DMS 273 (cell line): ENCODE measurements at regions not wholly inside any gene's neighbourhood (a gene's known extent, or its start where the extent isn't known, plus 50 kb on each side); places are given as distances from the start of the nearest gene placed in this dataset.

ENCODE experiments used
- DNase-seq: peaks from one replicate; lab custom pipeline; 2025; ENCODE audit not compliant: unreplicated experiment; lab: John Stamatoyannopoulos, UW

DNA sequence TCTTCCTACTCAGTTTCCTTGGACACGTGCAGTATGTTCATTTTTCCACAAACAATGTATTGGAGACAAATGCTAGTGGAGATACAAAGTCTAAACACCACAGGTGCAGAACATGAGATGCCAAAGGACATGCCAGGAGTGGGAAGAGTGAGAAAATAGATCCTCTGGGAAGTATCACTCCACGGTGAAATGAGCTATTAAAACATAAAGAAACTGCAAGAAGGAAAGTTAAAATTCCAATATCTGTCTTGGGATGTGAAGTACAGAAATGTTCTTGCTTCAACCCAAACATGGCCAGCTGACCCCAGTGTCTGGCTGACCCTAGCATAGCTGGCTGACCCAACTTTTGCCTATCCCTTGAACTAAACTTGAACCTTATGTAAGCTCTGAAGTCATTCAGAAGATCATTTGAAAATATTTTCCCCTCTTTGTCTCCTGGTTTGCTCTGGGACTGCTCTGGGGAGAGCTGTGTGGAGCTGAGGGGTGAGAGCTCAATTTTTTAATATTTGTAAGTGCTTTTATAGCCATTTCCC lies 59.5 kb downstream of the FZD1 start:
- DNase-seq, result no peak

DNA sequence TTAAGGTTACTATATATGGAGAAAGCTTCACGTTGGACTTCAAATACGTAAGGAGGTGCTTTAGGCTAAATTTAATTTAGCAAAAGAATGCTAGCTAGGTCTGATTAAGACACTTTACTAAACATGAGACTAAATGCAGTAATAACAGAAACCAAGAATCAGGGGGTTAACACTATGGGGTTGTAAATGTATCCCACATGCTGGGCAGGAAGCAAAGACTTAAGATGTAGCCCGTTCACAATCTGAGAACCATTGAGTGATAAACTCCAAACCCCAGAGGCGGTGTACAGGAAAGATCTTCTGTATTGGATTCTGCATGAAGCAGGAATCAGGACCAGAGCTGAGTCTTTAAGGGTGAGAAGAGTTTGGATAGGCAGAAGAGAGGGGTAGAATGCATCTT lies 60.4 kb downstream of the FZD1 start:
- DNase-seq, result no peak

DNA sequence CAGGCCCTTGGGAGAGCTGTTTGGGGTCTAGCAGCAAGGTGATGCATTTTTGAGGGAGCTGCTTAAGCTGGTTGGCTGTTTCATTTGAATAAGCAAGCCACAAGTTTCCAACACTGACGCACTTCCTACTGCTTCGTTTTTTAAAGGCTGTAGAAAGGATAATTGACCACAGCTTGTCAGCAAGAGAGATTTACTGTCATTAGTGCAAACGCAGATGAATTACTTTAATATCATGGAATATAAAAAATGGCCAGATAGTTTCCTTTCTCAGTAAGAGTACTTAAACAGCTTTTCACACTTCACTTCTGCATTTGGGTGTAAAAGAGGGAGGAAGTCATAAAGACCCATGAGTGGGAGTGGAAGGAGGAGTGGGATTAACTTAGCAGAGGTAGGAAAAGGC lies 61.5 kb downstream of the FZD1 start:
- no peak for DNase-seq

- DNase-seq, result no peak
Measured at GRCh38 chr7:91326516-91327199, 62.4 kb downstream of the FZD1 start.

DNA sequence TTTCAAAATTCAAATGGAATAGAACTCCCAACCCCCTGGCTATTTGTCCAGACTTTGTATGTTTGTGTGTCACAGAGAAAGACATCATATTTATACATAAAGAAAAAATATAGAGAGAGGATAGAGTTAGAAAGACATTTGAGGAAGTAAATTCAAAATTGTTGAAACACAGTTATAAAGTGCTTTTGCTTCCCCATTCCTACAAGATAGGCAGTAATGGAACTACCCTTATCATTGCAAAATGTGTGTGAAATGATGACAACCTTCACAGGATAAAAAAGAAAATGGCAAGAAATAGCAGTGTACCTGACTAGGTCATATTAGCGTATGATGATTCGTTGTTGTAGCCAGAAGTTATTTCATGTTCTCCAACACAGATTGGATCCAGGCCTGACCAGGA lies 63.1 kb downstream of the FZD1 start:
- DNase-seq, result no peak

DNA sequence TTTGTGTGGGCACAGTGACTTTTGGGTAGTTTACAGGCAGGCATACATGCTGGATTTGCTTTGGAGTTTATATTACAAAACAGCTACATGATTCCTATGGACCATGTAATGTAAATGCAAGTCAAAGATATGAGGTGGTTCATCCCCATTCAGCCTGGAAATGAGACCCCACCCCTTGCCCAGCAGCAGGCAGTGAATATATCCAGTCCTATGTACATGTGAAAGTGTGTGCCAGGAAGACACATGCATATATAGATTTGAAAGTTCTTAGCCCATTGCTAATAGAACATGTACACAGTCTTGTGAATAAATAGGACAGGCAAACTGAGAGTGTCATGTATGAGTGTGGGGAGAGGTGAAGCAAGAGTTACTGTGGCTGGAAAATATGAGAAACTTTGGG lies 65.3 kb downstream of the FZD1 start:
- no peak for DNase-seq

GRCh38 chr7:91330191-91330808 lies 66.1 kb downstream of the FZD1 start:
- DNase-seq, result no peak

GRCh38 chr7:91330866-91331265 lies 66.6 kb downstream of the FZD1 start:
- no peak for DNase-seq

DNA sequence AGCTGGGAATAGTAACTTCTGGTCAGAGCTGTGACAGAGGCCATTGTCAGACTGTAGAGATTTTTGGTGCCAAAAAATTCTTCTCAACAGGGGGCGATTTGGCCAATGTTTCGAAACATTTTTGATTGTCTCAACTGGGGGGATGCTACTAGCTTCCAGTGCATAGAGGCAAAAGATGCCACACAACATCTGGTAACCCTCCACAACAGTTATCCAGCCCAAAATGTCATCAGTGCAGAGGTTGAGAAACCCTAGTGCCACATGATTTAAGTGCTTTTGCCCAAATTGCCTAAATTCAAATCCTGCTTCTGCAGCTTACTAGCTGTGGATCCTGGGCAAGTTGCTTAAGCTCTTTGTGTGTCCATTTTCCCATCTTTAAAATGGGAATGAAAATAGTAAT lies 71.9 kb downstream of the FZD1 start:
- DNase-seq, result no peak

GRCh38 chr7:91338226-91339020 lies 74.2 kb downstream of the FZD1 start:
- DNase-seq, result no peak

- DNase-seq, result no peak
Measured at GRCh38 chr7:91342346-91342745, 78.1 kb downstream of the FZD1 start.

GRCh38 chr7:91343420-91343960 lies 79.3 kb downstream of the FZD1 start:
- DNase-seq, result no peak

DNA sequence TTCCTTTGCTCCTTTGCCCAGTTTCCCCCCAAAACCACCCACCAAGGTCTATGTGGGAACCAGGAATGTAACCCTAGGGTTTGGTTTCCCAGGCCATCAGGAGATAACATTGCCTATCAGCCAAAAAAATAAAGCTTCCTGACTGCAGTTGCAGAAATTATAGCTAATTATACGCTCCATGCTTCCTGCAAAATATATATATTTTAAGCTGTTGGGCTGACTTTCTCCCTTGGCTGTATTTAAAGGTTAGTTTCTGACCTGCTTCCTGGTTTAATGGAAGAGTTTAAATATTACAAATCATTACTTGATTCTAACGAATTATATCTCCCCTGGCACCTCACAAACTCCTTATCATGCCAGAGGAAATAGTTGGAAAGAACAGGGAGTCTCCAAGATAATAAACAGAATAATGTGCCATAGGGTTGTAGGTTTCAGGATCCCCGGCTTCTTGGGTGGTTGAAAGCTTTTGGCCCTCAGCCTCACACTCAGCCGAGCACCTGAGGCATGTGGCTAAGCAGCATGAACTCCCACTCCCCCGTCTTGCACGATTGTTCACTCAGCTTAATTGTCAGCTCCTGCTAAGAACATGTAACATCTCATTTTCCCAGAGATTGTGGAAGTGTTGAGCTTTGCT lies 79.9 kb downstream of the FZD1 start:
- no peak for DNase-seq

- no peak for DNase-seq
Measured at GRCh38 chr7:91344911-91345310, 80.7 kb downstream of the FZD1 start.

DNA sequence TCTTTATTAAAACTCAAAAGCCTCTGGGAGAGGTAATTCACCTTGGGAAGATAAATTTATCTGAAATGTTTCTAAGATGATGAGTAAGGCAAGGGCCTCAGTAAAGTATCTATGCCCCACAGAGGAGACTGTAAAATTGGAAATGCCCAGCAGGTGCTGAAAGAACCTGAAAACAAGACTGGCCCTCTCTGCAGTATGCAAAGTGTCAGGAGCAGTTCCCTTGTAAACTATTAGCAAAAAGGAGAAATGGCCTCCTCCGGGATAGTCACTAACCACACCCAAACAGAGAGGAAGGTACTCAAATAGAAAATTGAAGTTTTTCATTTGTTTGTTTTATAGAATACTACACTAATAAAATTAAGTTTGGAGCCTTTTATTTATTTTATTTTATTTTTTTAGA lies 81.2 kb downstream of the FZD1 start:
- no peak for DNase-seq

DNA sequence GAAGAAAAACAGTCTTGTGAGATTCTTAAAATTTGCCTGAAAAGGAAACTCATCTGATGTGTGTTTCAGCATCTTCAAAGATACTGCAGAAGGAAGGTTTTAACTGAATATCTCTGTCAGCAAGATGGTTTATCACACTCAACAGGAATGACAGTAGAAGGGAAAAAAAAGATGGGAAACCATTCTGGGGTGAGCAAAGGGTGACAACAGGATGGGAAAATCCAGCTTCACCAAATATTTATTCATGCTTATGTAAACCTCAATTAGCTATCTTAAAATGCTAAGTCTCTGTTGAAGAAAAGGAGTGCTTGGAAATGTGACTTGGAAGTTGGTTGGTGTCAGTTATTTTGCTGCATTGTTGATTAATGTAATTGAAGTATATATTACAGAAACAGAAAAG lies 82.2 kb downstream of the FZD1 start:
- no peak for DNase-seq

DNA sequence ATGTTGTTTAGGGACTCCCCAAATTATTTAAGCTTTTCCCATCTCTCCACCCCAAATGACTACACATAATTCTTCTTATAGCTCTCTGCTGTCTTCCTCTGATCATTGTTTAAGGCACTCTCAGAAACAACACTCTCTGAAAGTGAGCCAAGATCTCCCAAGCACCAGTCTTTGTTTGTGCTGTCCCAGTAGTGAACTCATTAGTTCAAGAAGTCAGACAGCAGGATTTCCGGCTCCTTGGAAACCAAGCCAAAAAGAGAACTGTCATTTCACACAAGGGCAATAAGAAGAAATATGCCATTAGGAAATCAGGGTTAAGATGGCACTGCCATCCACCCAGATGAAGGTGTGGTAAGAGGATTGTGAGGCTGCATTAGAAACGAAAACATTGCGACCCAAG lies 83.1 kb downstream of the FZD1 start:
- DNase-seq, result no peak

GRCh38 chr7:91348711-91349110 lies 84.5 kb downstream of the FZD1 start:
- DNase-seq, result no peak

GRCh38 chr7:91351374-91351773 lies 87.1 kb downstream of the FZD1 start:
- no peak for DNase-seq

GRCh38 chr7:91352091-91352490 lies 87.9 kb downstream of the FZD1 start:
- DNase-seq, result no peak

GRCh38 chr7:91353848-91354247 lies 89.6 kb downstream of the FZD1 start:
- DNase-seq, result no peak
